NCI-H1417 (cell line): ENCODE measurements at regions not wholly inside any gene's neighbourhood (a gene's known extent, or its start where the extent isn't known, plus 50 kb on each side); places are given as distances from the start of the nearest gene placed in this dataset.
"Not testable (repeated sequence)": the region's sequence is repeated elsewhere in the genome, so short reads cannot be mapped to it uniquely, and the experiment has no call there.

Experiments used
- DNase-seq, 3 experiments: peaks; one replicate each; lab custom pipeline; 2025; lab: John Stamatoyannopoulos, UW

DNA sequence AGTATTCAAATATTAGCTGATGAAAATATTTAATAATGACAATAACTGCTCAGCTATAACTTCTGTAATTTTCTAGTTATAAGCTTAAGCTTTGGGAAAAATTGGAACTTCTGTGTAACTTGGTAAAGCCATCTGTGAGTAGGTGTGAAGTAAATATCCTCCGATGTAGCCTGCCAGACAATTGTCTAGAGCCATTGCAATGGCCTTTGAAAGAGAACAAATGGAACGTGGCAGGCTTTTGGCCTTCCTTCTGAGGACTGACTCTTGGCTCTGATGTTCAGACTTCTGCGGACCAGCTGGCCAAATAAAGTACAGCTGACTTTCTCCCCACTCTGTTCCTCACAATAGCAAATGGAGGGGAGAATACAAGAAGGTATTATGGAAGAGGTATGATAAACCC is 203.4 kb upstream of the NMUR2 start:
- DNase-seq: no peak

DNA sequence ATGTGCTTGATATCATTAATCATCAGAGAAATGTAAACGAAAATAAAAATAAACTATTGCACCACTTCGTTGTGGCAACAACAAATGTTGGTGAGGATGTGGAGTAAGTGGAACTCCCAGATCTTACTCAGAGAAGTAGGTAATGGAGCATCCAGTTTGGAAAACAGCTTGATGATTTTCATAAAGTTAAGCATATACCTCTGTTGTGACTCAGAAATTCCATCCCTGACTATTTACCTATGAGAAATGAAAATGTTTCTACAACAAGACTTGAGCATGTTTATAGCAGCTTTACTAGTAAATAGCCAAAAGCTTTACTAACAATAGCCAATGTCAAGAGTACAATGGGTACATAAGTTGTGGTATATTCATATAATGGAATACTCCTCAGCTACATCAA is 214.7 kb upstream of the NMUR2 start:
- DNase-seq: no peak

DNA sequence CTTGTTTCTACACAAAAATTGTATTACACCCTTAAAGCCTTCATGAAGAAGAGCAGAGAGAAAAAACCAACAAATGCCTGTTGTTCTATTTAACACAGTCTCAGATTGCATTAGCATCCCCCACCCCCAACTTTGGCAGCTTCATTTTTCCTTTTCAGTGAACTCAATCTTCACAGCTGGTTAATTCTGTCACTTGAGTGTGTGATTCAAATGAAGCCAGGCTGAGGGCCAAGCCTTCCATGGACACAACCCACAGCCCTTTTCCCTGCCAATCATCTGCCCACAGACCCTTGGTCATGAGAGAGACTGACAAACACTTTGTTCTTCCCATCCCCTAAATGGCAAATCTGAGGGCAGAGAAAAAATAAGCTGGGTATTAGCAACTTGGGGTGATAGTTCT is 217.5 kb upstream of the NMUR2 start:
- no peak for DNase-seq

DNA sequence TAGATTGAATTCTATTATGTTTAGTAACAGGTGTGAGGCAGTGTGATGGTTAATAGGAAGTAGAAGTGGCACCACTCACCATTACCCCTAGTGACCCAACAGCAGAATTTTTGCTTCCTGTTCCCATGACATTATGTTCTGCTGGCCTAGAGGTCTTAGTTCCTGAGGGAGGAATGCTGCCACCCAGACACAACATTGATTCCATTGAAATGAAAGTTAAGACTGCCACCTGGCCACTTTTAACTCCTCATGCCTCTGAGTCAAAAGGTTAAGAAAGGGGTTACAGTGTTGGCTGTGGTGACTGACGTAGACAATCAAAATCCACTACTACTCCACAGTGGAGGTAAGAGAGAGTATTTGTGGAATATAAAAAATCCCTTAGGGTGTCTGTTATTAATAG is 218.9 kb upstream of the NMUR2 start:
- DNase-seq: no peak

DNA sequence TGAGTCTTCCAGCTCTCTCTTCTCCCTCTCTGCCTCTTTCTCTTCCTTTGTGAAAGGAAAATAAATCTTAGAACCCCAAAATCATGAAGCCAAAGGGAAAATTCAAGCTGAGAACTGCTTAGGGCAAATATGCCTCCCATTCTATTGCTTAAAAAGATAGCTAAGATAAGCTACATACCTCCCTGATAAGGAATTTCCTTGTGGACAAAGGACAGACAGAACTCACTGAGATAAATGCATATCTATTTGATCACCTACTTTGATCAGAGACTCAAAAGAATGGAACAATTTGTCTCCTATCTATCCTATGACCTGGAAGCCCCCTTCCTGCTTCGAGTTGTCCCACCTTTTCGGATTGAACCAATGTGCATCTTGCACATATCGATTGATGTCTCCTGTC is 220.6 kb upstream of the NMUR2 start:
- no peak for DNase-seq

DNA sequence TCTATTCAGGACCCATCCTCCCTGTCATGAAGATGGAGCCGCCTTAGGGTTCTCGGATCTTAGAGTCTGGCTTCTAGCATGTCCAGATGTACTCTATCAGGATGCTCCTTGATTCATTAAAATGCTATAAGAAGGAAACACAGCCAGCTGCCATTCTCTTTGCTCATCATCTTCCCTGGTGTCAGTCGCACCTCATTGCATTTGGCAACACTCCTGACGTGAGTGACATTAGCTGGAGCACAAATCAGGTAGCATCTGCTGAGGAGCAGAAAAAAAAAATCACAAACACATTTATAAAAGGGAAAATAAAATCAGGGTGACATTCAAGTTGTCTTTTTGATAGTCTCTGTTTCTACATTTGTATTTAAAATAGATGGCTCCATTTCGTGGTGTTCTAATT is 226.1 kb upstream of the NMUR2 start:
- DNase-seq: peak in 1 of 3 experiments; percentile 38

DNA sequence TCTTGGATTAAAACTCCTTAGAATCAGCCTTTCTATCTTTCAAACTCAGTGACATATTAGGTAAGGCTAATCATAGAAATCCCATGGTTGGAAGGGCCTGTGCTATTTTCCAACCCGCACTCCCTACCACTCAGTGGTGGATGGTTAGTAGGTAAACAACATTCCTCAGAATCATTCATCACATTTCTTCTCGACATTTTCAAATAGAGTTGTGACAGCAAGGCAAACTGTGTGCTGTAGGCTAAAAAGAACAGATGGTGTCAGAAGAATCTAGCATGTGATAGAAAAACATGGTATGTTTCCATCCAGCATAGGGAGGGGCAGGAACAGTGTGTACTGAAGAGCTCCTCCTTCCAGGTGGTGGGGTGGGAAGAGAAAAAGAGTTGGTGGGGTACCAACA is 227.3 kb upstream of the NMUR2 start:
- peak in 2 of 3 experiments; percentile 11 for DNase-seq

DNA sequence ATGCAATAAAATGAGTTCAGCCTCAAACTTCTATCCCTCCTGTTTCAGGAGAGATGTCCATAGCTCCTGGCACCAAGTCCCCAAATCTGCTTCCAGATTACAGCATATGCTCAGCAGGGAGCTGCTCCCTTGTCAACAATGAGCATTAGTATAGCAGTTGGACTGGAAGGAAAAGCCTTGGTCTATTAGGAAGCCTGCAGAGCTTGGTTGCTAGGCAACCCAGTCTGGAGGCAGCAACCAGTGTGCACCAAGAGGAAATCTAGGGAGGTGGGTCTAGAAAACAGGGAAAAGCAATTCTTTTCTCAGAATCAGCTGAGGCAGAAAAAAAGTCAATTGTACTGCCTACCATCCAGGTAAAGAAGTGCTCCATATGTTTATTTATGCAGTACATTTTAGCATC is 229.5 kb upstream of the NMUR2 start:
- DNase-seq: peak; percentile 67 to 89 (median 78)

DNA sequence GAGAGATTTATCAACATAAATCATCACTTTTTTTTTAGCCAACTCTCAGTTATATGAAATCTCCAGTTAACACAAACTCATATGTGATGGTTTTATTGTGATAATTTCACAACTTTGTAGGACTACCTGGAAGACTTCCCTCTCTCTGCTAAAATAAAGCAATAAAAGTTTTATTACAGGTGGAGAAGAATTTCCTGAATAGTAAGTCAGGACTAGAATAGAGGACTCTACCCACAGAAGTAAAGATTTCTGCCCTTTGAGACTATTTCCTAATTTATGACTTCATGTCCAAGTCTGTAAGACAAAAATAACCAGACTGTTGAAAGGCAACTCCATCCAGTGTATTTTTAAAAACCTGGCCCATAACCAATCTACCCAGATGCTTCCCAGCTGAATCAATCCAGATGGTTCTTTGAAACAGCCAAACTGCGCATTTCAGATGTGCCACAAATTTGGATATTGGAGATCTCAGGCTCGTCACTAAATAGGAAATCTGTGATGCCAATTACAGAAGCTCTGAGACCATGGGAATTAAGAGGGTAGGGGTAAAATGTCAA is 234.0 kb upstream of the NMUR2 start:
- DNase-seq: no peak

DNA sequence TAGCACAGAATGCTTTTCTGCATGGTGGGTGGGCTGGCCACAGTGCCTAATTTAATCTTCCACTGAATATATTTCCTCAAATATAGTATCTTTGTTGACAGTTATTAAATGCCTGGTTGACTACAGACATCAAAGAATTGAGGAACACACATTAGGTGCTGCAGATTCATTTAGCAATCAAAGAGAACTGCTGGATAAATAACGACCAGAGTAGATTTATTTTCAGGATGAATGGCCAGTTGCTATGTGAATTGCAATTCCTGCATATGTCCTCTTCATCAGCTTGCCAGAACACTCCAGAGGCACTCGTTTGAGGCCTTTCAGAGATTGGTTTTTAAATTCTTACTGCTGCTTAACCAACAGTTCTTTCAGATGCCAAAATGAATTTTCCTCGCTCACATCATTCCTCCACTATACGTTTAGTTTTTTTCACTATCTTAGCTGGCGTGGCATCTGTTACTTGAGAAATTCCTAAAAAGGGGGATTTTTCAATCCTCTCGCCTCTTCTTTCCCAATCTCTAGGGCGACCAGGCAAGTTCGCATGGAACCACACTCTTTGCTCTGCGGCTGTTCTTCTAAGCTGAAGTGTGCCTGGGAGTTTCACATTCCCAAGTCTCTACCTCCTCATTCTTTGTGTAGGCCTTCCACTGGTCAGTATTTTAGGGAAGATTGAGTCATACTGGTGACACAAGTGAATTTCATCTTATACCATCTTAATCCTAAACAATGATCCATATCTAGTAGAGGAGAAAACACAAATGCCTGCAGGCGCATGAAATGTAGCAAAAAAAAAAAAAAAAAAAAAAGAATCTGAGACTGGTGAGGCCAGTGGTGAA is 237.1 kb upstream of the NMUR2 start:
- DNase-seq: no peak

DNA sequence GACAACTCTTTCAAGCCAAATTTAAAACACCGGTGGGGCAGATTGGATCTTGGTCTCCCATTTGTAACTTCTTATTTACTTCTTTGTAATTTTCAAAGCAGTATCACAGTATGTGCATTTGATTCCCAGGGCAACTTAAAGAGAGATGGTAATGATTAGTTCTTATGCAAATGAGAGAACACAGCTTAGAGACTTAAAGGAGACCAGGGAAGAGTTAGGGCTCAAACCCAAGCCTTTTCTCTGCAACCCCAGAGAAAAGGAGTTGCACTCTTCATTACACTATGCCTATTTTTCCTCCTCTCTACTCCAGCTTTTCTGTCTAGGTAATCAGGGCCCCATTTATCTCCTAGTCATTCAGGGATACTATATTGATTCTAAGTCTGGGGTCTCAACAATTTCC is 237.8 kb upstream of the NMUR2 start:
- no peak for DNase-seq

DNA sequence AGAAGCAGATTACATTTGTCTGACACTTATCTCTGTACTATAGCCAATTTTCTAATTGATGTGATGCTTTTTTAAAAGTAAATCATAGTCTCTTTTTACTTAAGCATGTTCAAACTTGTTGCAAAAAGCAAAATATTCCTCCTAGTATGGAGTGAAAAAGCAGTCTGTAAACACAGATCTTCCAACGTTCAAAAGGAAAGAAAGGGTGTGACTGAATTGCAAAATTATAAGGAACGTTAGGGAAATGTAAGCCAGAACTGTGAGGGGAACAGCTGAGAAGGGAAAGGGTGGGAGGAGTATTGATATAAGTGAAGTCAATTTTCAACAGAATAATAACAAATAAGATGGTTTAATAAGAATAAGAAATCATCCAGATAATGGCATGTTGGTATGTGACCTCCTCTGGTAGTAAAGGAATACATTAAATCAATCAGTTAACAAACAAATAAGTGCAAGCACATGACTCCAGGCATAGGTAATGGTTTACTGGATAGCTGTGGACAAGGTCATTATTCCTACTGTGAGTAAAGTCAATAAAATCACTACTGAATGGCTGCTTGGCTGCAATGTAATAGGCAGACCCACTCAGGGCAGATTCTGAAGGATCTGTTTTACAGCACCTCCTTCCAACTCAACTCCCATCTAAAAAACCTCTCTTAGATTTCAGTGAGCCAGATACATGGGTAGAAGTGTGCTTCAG is 239.1 kb upstream of the NMUR2 start:
- peak in 1 of 3 experiments; percentile 32 for DNase-seq

DNA sequence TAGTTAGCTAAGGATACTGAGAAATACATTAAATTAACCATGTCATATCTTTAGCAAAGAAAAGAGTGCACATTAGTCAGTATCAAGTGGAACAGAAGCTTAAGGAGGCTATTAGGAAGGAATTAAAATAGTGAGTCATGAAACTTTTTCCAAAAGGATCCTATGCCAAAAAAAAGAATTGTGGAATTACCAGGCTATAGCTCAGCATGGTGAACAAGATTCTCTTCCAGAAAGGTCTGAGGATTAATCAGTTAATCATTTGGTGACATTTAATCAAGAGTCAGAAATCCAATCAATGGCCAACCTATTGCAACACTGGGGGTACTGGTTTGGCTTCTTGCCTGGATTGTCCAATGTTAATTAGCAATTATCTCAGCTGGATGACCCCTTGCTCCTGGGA is 244.5 kb upstream of the NMUR2 start:
- DNase-seq: peak in 1 of 3 experiments; percentile 14

DNA sequence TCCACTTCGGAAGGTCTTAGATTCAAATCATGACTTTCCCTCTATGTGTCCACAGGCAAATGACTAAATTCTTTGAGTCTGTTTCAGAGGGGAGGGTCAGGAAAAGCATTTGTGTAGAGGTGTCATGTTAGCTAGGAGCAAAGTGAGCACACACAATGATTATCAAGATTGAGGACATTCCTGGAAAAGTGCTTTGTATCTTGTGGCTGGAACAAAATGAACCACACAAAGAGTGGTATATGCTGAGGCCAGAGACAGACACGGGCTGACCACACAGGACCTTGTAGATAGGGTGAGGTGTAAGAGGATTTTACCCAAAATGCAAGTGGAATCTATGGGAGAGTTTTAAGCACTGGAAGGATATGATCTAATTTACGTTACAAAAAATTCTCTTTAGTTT is 245.3 kb upstream of the NMUR2 start:
- no peak for DNase-seq

DNA sequence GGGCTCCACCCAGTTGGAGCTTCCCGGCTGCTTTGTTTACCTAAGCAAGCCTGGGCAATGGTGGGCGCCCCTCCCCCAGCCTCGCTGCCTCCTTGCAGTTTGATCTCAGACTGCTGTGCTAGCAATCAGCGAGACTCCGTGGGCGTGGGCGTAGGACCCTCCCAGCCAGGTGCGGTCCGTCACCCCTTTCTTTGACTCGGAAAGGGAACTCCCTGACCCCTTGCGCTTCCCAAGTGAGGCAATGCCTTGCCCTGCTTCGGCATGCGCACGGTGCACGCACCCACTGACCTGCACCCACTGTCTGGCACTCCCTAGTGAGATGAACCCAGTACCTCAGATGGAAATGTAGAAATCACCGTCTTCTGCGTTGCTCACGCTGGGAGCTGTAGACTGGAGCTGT is 254.4 kb upstream of the NMUR2 start:
- DNase-seq: not testable (repeated sequence)

DNA sequence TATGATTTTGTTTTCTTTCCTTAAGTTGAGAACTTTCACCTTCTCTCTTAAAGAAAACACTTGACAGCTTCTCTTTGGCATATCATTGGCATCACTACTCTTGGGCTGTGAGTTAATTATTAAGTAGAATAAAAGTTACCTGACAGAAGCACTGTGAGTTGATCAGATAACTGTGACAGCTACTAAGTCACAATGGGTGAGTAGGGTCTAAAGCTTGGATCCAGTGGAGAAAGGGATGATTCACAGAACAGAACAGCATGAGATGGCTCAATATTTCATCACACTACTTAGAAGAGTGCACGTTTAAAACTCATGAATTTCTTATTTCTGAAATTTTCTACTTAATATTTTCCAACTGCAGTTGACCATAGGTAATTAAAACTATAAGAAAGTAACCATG is 268.5 kb upstream of the NMUR2 start:
- DNase-seq: no peak

DNA sequence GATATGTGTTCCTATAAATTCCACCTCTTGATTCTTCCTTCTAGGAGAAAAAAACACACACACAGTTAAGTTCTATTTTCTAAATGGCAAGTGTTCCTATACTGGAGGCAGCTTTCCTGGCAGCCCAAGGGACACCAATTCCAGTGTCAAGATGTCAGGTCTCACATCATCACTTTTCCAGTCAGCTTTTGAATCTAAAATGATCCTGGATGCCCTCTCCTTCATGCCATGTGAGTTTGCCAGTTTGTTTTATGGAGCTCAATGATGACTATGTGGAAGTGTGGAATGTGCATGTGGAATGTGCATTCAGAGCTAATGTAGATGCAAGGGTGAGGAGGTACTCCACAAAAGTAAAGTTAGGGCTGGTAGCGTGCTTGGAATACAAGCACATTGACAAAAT is 269.3 kb upstream of the NMUR2 start:
- DNase-seq: no peak

DNA sequence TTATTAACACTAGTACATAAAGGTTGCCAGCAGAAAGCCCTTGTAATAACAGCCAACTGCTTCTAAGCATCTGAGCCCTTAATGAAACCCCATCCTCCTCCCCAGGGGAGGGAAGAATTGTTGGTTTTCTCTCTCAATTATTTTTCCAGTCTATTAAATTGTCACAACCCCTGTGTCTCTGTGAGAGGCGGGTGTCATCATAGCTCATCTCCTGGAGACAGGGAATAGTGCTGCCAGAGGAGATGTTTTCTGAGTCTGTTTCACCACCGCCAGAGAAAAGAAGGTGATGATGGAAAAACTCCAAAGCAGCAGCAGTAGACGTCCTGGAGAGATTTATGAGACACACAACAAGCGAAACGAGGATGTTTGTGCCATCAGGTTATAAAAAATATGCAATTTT is 271.1 kb upstream of the NMUR2 start:
- DNase-seq: peak in 1 of 3 experiments; percentile 79

DNA sequence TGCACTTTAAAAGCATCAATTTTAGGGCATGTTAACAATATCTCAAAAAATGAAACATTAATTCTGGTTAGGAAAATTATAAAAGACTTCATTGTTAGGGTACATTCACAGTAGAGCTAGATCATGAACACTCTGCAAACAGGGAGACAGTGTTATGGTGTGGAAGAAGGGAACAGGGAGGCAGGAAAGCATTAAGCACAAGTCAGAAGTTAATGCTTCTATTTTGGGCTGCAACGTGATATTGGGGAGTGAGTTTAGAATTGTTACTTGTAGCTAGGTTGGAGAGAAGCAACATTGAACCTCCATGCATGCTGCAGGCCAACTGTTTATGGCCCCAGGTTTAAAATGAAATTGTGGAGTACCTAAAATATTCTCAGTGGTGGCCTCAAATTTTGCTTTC is 278.1 kb upstream of the NMUR2 start:
- no peak for DNase-seq

DNA sequence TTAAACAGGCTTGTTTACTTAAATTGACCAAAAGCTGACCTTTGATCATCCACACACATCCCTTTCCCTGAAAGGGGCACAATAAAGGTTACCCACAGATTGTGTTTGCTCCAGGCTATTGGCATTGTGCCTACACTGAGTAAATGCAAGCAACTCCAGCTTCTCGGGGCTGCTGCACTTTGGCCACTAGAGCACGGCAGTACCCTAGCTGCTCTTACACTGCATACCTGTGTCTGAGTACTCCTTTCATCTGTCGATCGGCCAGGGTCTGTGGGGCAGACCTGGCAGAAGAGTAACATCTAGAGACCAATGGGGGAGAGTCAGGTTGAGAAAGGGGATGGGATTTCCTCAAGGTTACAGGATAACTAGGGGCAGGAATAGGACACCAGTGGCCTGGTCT is 281.9 kb upstream of the NMUR2 start:
- DNase-seq: no peak

DNA sequence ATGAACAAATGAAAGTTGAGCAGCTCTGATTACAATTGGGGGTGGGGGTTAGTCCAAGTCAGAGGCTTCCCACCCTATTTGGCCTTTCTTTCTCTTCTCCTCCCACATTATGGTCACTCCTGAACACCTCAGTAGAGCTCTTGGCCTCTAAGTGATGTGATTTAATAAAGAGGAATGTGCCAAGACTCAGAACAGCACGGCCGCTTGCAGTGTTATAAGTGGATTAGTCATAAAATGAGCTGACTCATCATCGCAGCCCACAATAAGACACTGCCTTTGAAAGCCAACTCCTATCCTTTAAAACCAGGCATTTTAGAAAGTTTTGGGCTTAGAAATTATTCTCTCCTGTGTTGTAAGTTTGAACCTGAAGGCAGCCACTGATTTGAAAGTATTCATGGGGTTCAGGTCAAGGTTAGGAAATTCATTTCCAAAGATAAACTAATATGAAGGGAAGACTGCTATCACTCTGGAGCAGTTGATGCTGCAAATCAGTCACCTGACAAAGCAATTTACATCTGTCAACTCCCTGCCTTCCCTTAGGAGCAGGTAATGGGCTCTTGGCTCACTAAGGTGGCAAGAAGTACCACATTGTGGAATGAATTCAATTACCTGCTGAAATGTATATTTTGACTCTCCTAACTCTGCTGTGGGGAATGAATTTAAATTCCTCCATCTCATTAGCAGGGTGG is 283.6 kb upstream of the NMUR2 start:
- DNase-seq: peak in 2 of 3 experiments; percentile 3 to 33

DNA sequence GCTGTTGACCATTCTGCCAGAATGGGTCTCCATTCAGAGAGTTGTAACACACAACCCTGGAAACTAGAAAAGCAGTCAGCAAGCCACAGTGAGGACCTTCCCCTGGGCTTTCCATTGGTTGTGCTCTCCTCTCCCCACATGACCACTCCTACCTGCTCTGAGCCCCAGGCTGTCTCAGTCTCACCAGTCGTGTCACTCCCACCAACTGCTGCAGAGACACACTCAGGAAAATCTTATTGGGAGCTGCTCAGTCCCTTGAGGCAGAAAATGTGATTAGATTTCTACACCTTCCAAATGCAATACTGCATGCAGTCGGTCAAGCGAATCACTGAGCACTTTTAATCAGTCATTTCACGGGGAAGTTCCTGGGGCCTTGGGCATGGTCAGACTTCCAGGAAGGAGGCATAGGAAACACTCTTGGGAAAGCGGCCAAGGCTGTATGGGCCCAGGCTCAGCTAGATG is 284.2 kb upstream of the NMUR2 start:
- no peak for DNase-seq

DNA sequence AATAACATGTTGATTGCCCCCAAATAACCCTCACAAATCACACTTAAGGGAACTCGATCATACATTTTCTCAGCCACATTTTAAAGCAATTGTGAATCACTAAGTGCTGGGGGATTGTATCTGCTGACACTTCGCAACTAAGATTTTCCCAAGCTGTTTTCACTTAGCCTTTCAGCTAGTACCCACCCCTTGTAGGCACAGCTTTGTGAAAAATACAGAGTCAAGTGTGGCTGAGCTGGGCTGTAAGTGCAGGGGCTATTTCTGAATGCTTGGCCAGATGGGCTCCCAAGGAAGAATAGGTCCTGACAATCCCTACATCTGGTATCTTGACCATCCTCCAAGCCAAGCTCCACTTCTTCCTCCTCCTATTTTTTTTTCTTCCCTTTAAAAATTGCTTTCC is 289.2 kb upstream of the NMUR2 start:
- DNase-seq: no peak
